Occipital lobe (tissue), 1 donor: ENCODE measurements at regions not wholly inside any gene's neighbourhood (a gene's known extent, or its start where the extent isn't known, plus 50 kb on each side); places are given as distances from the start of the nearest gene placed in this dataset.
"Not testable (repeated sequence)": the region's sequence is repeated elsewhere in the genome, so short reads cannot be mapped to it uniquely, and the experiment has no call there.

Experiments used
- DNase-seq: peaks from one replicate; lab custom pipeline; 2025; lab: John Stamatoyannopoulos, UW

GRCh38 chr5:96175090-96175489, 213.4 kb upstream of the ELL2 start:
- no peak for DNase-seq

DNA sequence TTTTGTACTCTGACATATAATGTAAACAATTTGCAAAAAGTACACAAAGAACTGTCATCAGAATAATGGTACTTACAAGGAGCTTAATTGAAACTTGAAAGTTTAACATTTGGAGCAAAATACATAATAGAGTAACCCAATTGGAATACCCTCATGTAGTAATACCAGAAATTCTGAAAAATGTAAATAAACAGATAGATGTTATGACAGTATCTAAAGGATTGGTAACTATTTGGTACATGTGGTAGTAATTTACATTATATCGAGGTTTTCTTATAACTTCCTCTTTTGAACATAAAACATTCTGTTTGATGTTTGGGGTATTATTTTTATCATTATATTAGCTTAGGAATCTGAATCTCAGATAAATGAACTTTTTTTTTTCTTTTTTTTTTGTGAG, 211.7 kb upstream of the ELL2 start:
- no peak for DNase-seq

GRCh38 chr5:96172436-96172835, 210.8 kb upstream of the ELL2 start:
- no peak for DNase-seq

DNA sequence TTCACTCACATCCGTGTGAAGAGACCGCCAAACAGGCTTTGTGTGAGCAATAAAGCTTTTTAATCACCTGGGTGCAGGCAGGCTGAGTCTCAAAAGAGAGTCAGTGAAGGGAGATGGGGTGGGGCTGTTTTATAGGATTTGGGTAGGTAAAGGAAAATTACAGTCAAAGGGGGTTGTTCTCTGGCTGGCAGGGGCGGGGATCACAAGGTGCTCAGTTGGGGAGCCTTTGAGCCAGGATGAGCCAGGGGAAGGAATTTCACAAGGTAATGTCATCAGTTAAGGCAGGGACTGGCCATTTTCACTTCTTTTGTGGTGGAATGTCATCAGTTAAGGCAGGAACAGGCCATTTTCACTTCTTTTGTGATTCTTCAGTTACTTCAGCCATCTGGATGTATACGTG, 210.3 kb upstream of the ELL2 start:
- DNase-seq, result not testable (repeated sequence)

- DNase-seq, result not testable (repeated sequence)
Measured at GRCh38 chr5:96170481-96171125, 209.0 kb upstream of the ELL2 start.

DNA sequence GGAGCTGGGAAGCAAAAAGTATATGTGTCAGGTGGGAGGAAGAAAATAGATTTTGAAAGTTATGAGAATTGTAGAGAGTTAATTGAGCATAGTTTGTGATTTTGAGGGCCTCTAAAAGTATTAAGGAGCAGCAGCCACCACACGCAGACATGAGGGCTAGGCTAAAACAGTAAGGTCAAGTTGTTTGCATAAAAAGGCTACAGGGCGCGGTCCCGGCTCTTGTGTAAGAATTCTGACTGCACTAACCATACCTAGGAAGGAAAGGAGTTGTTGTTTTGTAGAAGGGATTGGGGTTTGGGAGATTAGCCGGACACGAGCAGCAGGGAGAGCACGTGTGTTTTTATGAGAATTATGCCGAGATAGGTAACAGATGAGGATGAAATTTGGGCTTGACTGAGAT, 207.2 kb upstream of the ELL2 start:
- not testable (repeated sequence) for DNase-seq

GRCh38 chr5:96159043-96159442, 197.4 kb upstream of the ELL2 start:
- no peak for DNase-seq

- no peak for DNase-seq
Measured at GRCh38 chr5:96157841-96158291, 196.2 kb upstream of the ELL2 start.

DNA sequence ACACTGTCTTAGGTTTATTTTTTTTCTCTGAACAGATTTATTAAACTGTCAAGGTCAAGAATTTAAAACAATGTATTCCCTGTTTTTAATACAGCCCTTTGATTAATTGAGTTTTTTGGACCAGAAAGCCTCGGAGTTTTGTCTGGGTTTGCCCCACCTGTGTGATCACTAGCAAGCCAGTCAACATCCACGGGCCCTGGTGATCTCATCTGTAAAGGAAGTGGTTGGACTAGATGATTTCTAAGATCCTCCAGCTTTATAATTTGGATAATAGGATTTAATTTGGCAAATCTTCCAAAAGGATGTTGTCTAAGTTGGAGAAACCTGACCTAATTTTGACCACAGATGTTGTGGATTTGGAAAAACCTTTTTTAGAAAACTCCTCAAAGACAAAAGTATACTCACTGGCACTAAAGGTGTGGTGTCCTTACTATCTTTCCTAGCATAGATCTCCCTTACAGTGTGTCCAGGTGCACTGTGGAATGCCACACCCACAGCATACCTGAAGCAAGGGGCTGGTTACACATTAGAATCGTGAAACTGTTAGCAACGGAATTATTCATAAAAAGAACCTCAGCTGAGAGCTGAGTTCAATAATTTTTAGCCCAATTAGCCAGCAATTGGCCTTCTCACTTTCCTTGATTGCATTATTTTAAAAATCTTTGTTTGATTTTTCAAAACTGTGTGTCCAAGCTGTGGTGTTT, 195.6 kb upstream of the ELL2 start:
- no peak for DNase-seq

DNA sequence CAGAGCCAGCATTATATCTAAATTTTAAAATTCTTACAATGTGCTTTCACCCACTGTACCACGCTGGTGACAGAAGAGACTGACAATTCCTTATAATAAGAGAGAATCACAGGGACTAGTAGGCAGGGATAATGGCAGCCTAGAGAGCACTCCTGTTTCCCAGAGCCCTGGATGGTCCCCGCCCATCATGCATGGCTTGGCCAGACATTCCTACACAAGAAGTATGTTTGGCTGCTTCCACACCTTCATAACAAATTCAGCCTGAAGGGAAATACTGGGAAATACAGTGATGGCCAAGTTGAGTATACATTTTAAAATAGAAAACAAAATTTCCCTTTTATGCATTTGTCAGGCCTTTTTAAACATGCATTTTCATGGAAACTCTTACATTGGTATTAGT, 193.5 kb upstream of the ELL2 start:
- no peak for DNase-seq

GRCh38 chr5:96151891-96152290, 190.2 kb upstream of the ELL2 start:
- no peak for DNase-seq

GRCh38 chr5:96150007-96150406, 188.4 kb upstream of the ELL2 start:
- no peak for DNase-seq

DNA sequence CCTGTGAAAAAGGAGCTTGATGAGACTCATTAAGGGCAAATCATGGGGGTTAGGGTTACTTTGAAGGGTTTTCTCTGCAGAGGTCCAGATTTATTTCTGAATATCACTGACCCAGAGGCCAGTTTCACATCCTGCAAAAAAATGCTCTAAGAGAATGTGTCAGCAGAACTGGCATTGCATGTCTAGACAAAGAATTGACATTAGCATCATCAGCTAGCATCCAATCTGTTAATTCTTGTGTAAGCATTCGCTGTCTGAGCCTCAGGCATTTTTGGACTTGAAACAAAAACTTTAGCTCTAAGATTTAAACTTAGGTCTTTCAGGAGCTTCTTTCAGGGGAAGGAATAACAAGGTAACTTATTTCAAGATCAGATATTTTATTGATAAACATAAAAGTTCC, 187.9 kb upstream of the ELL2 start:
- no peak for DNase-seq

GRCh38 chr5:96149021-96149420, 187.4 kb upstream of the ELL2 start:
- DNase-seq, result no peak

DNA sequence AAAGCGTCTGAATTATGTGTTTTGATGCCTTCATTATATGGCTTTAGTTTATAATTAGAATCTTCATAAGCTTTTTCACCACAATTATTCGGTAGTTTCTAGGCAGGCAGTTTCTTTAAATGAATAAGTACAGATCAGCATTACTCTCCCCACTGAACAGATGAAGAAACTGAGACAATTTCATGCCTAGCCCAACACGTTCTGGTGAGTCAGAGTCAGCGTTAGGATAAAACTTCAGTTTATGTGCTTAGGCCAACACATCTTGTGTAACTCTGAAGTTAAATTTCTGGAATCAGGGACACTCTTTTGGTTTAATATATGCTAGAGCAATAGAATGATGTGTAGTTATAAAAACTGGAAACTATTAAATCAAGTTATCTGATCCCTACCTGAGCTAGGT, 186.7 kb upstream of the ELL2 start:
- no peak for DNase-seq

- DNase-seq, result no peak
Measured at GRCh38 chr5:96147866-96148265, 186.2 kb upstream of the ELL2 start.

DNA sequence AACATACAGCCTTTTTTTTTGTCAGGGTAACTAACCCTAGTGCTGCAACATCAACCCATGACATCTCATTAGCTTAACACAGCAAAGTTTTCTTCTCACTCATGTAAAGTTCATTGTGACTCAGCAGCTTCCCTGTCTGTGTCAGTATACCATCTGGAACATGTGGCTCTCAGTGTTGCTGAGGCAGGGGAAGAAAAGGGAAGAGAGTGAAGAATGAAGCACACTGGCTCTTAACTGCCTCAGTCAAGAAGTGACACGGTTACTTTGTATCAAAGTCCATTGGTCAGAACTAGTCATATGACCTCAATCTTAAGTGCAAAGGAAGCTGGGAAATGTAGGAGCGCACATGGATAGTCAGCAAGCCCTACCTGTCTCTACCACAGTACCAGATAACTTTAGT, 185.0 kb upstream of the ELL2 start:
- no peak for DNase-seq

GRCh38 chr5:96144289-96144688, 182.6 kb upstream of the ELL2 start:
- no peak for DNase-seq

DNA sequence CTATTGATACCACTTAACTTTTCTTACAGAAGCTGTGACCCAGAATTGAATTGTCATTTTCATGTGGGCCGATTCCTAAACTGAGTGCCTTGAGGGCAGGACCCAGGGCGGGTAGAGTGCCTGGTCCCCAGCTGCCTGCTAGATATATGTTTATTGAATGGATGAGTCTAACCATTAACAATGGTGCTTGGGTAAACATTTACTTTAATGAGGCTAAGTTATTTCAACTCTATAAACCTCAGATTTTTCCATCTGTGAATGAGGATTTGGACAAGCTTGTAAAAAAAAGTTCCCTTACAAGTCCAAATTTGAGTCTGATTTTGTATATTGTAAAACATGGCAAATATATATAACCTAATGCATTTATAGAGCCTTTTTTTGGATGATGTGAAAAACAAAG, 181.8 kb upstream of the ELL2 start:
- DNase-seq, result no peak

DNA sequence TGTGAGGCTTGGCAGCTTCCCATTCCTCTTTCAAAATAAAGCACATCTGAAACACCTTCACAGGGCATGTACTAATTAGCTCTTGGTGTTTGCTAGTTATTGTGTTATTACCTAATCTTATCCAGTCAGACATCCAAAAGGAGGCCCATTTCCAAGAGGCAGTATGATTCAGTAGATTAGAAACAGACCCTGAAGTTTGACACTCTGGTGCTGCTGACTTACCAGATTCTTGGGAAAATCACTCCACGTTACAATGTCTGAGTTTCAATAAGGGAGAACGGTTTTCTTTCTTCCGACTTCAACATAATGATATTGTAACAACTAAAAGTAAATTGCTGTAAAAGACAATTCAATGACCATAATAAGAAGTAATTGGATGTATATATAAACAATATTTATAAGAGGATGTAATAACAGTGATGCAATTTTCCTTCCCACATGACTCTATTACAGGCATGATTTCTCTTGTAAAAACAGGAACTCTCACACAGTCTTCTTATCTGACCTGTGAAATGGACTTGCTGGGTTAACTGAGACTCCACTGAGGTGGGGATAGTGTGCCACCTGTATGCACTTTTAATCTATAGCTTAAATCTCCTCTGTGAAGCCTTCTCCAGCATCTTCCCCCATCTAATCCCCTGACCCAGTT, 181.3 kb upstream of the ELL2 start:
- no peak for DNase-seq

- no peak for DNase-seq
Measured at GRCh38 chr5:96142184-96142781, 180.6 kb upstream of the ELL2 start.

GRCh38 chr5:96141749-96142148, 180.1 kb upstream of the ELL2 start:
- no peak for DNase-seq

DNA sequence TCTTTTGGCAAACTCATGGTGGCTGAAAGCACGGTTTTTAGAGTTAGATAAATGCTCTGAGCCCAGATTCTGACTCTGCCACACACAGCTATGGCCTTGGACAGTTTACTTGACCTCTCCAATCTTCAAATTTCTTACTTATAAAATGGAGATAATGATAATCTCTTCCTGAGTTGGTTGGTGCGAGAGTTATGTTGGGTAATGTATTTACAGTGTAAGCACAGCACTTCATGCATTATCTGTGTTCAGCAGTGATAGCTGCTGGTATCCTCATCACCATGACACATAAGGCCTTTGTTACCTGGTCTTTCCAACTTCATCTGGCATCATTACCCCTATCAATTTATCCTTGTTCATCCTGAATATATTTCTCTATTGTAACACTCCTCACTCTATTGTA, 178.8 kb upstream of the ELL2 start:
- DNase-seq, result no peak
